ENCODE measurements at regions not wholly inside any gene's neighbourhood (a gene's known extent, or its start where the extent isn't known, plus 50 kb on each side); places are given as distances from the start of the nearest gene placed in this dataset.
A peak's percentile ranks its signal among the peaks of the same experiment; 100 is the strongest.

- TF ChIP-seq EZH2 (IDR thresholded peaks at IDR 0.05; ENCODE audit: insufficient read depth, low read length) (no peak), CTCF (IDR thresholded peaks at IDR 0.05; ENCODE audit: insufficient read depth, low read depth, low read length) (no peak)
- peaks cover under 1% of the 10 kb centered on the region for H3K9me3 Mint-ChIP-seq (ENCODE audit: unreplicated experiment)
- Histone ChIP-seq H3K79me2 (ENCODE audit: insufficient read depth, low read length) (no peaks in the 10 kb centered on the region), H3K4me3 (ENCODE audit: insufficient read depth, low read depth, low read length) (no peak overlapping the region), H3K27me3 (ENCODE audit: insufficient read depth, low read length) (no peaks in the 10 kb centered on the region), H4K20me1 (ENCODE audit: insufficient read depth, low read length) (no peaks in the 10 kb centered on the region), H3K27ac (ENCODE audit: low read depth, low read length) (no peak overlapping the region), H3K9ac (ENCODE audit: low read length) (no peak overlapping the region), H3K36me3 (ENCODE audit: insufficient read depth, low read length) (no peaks in the 10 kb centered on the region), H3K9me3 (ENCODE audit: insufficient read depth, low read depth, low read length) (no peaks in the 10 kb centered on the region), H3K4me2 (ENCODE audit: low read length) (no peak overlapping the region), H3K4me1 (ENCODE audit: insufficient read depth, low read length) (peaks cover 9% of the 10 kb centered on the region), H2AFZ (ENCODE audit: low read depth, low read length) (no peak overlapping the region)
- peak overlapping the region; percentile 23 for H3K27ac Mint-ChIP-seq (ENCODE audit: unreplicated experiment)
- FAIRE-seq (peak; percentile 60), DNase-seq (ENCODE audit: low read depth) (peak; percentile 41)
- H3K4me3 Mint-ChIP-seq (ENCODE audit: unreplicated experiment) = no peak overlapping the region
- peaks cover 29% of the 10 kb centered on the region for H3K4me1 Mint-ChIP-seq (ENCODE audit: low read depth, unreplicated experiment)
- H3K36me3 Mint-ChIP-seq (ENCODE audit: low read depth, unreplicated experiment) = no peaks in the 10 kb centered on the region
- H3K27me3 Mint-ChIP-seq (ENCODE audit: low read depth, unreplicated experiment) = no peaks in the 10 kb centered on the region
Observed at GRCh38 chr11:121839781-121840180, 276.2 kb downstream of the BLID start.

- TF ChIP-seq EZH2 (IDR thresholded peaks at IDR 0.05; ENCODE audit: insufficient read depth, low read length) (no peak), CTCF (IDR thresholded peaks at IDR 0.05; ENCODE audit: insufficient read depth, low read depth, low read length) (no peak)
- Mint-ChIP-seq H3K4me1 (ENCODE audit: low read depth, unreplicated experiment) (peaks cover 29% of the 10 kb centered on the region), H3K27me3 (ENCODE audit: low read depth, unreplicated experiment) (no peaks in the 10 kb centered on the region), H3K36me3 (ENCODE audit: low read depth, unreplicated experiment) (no peaks in the 10 kb centered on the region), H3K27ac (ENCODE audit: unreplicated experiment) (no peak overlapping the region), H3K4me3 (ENCODE audit: unreplicated experiment) (no peak overlapping the region), H3K9me3 (ENCODE audit: unreplicated experiment) (peaks cover 2% of the 10 kb centered on the region)
- H3K27ac ChIP-seq (ENCODE audit: low read depth, low read length) = no peak overlapping the region
- H4K20me1 ChIP-seq (ENCODE audit: insufficient read depth, low read length) = no peaks in the 10 kb centered on the region
- no peak overlapping the region for H2AFZ ChIP-seq (ENCODE audit: low read depth, low read length)
- no peaks in the 10 kb centered on the region for H3K9me3 ChIP-seq (ENCODE audit: insufficient read depth, low read depth, low read length)
- FAIRE-seq (no peak), DNase-seq (ENCODE audit: low read depth) (no peak)
- no peak overlapping the region for H3K4me3 ChIP-seq (ENCODE audit: insufficient read depth, low read depth, low read length)
- no peak overlapping the region for H3K9ac ChIP-seq (ENCODE audit: low read length)
- peaks cover 9% of the 10 kb centered on the region for H3K4me1 ChIP-seq (ENCODE audit: insufficient read depth, low read length)
- no peaks in the 10 kb centered on the region for H3K27me3 ChIP-seq (ENCODE audit: insufficient read depth, low read length)
- no peak overlapping the region for H3K4me2 ChIP-seq (ENCODE audit: low read length)
- H3K79me2 ChIP-seq (ENCODE audit: insufficient read depth, low read length) = no peaks in the 10 kb centered on the region
- H3K36me3 ChIP-seq (ENCODE audit: insufficient read depth, low read length) = no peaks in the 10 kb centered on the region
Observed at GRCh38 chr11:121838571-121838970, 277.4 kb downstream of the BLID start.

GRCh38 chr11:121833970-121834369 is 282.0 kb downstream of the BLID start:
- DNase-seq (ENCODE audit: low read depth) (no peak), FAIRE-seq (no peak)
- no peaks in the 10 kb centered on the region for H3K36me3 ChIP-seq (ENCODE audit: insufficient read depth, low read length)
- no peak overlapping the region for H3K9ac ChIP-seq (ENCODE audit: low read length)
- H3K4me1 Mint-ChIP-seq (ENCODE audit: low read depth, unreplicated experiment) = peaks cover 9% of the 10 kb centered on the region
- H3K27me3 Mint-ChIP-seq (ENCODE audit: low read depth, unreplicated experiment) = no peaks in the 10 kb centered on the region
- H3K4me2 ChIP-seq (ENCODE audit: low read length) = no peak overlapping the region
- peaks cover 6% of the 10 kb centered on the region for H3K9me3 Mint-ChIP-seq (ENCODE audit: unreplicated experiment)
- H4K20me1 ChIP-seq (ENCODE audit: insufficient read depth, low read length) = no peaks in the 10 kb centered on the region
- TF ChIP-seq CTCF (IDR thresholded peaks at IDR 0.05; ENCODE audit: insufficient read depth, low read depth, low read length) (no peak), EZH2 (IDR thresholded peaks at IDR 0.05; ENCODE audit: insufficient read depth, low read length) (no peak)
- H3K27me3 ChIP-seq (ENCODE audit: insufficient read depth, low read length) = no peaks in the 10 kb centered on the region
- peaks cover 10% of the 10 kb centered on the region for H3K4me1 ChIP-seq (ENCODE audit: insufficient read depth, low read length)
- no peak overlapping the region for H3K27ac Mint-ChIP-seq (ENCODE audit: unreplicated experiment)
- no peak overlapping the region for H3K4me3 ChIP-seq (ENCODE audit: insufficient read depth, low read depth, low read length)
- H3K36me3 Mint-ChIP-seq (ENCODE audit: low read depth, unreplicated experiment) = no peaks in the 10 kb centered on the region
- no peaks in the 10 kb centered on the region for H3K79me2 ChIP-seq (ENCODE audit: insufficient read depth, low read length)
- H3K4me3 Mint-ChIP-seq (ENCODE audit: unreplicated experiment) = no peak overlapping the region
- no peaks in the 10 kb centered on the region for H3K9me3 ChIP-seq (ENCODE audit: insufficient read depth, low read depth, low read length)
- H2AFZ ChIP-seq (ENCODE audit: low read depth, low read length) = no peak overlapping the region
- H3K27ac ChIP-seq (ENCODE audit: low read depth, low read length) = no peak overlapping the region

All from astrocyte (in vitro differentiated cells and primary cell).